ENCODE measurements at regions not wholly inside any gene's neighbourhood (a gene's known extent, or its start where the extent isn't known, plus 50 kb on each side); places are given as distances from the start of the nearest gene placed in this dataset.

DNA sequence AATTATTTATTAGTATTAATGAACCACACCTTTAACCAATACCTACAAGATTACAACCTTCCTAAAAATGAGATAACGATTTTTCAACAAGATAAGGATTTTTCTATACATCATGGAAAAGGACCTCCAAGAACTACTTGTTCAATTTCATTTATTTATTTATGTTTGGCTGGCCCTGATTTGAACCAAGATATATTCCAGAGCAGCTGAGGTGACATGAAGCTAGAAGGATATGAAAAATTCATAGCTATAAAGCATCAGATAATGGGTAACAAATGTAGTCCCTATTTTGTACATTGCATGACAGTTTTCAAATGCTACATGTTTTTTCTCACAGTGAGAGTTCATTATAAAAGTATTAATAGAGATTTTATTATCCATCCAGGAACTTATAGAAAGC lies 798.5 kb upstream of the ARRDC3 start:
- TF ChIP-seq, protein P1, sequence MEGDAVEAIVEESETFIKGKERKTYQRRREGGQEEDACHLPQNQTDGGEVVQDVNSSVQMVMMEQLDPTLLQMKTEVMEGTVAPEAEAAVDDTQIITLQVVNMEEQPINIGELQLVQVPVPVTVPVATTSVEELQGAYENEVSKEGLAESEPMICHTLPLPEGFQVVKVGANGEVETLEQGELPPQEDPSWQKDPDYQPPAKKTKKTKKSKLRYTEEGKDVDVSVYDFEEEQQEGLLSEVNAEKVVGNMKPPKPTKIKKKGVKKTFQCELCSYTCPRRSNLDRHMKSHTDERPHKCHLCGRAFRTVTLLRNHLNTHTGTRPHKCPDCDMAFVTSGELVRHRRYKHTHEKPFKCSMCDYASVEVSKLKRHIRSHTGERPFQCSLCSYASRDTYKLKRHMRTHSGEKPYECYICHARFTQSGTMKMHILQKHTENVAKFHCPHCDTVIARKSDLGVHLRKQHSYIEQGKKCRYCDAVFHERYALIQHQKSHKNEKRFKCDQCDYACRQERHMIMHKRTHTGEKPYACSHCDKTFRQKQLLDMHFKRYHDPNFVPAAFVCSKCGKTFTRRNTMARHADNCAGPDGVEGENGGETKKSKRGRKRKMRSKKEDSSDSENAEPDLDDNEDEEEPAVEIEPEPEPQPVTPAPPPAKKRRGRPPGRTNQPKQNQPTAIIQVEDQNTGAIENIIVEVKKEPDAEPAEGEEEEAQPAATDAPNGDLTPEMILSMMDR (IDR thresholded peaks at IDR 0.05): no peak

DNA sequence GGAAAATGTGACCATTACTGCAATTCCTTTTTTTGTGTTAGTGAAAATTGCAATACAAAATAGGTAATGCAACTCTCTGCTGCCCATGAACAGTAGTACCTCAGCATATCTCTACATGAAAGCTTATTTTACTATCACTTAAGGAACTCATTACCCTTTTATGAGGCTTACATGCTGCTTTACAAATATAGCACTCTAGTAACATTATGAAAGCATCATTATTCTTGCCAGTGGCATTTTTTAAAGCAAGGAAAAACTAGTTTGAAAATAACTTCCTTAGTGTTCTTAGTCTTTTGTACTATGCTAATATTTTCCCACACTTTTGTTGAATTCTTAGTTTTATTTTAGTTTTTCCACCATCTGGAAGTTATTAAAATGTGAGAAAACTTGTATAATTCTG lies 797.3 kb upstream of the ARRDC3 start:
- TF ChIP-seq, protein P1 (IDR thresholded peaks at IDR 0.05): no peak
- H3K4me3 ChIP-seq: no peak overlapping the region
- no peak for DNase-seq (ENCODE audit: low spot score)
- H3K27ac ChIP-seq: no peak overlapping the region

More for the DNA sequence above, 798.5 kb upstream of the ARRDC3 start:
- no peak overlapping the region for H3K4me3 ChIP-seq
- H3K27ac ChIP-seq: no peak overlapping the region
- DNase-seq (ENCODE audit: low spot score): no peak

DNA sequence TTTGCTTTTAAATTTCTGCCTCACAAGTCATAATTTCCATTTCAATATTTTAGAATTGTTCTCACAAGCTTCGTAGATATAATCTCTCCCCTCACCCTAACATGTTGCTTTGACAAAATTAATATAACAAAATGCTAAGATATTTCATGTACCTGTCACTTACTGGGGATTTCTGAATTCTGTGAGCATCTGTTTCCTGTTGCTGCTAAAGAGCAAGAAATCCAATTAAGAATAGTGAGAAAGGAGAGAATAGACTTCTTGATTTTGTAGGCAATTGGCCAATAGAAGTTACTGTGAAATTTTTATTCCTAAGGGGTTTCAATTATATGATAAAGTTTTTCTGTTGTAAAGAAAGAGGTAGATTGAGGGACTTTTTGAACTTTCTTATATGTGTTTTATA lies 796.5 kb upstream of the ARRDC3 start:
- TF ChIP-seq, protein P1 (IDR thresholded peaks at IDR 0.05): no peak
- Histone ChIP-seq H3K4me3 (no peak overlapping the region), H3K27ac (no peak overlapping the region)
- DNase-seq (ENCODE audit: low spot score): no peak

DNA sequence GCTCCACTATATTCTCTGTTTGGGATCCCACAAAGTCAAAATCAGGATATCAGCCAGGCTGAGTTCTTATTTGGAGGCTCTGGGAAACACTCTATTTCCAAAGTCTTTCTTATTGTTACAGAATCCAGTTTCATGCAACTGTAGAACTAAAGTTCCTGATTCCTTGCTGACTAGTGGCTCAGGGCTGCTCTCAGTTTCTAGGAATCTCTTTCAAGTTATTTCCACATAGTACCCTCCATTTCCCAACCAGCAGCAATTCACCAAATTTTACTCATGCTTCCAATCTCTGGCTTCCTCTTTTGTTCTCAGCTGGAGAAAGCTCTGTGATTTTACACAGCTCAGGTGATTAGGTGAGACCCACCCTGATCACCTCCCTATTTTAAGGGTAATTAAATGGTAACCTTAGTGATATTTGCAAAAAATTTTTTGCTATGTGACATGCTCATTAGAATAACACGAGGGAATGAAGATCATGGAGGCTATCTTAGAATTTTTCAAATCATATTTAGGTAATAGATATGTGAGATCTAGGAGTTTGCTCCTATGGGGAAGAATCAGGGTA lies 794.9 kb upstream of the ARRDC3 start:
- no peak for DNase-seq (ENCODE audit: low spot score)
- H3K4me3 ChIP-seq: no peak overlapping the region
- TF ChIP-seq, protein P1 (IDR thresholded peaks at IDR 0.05): no peak
- H3K27ac ChIP-seq: no peak overlapping the region

DNA sequence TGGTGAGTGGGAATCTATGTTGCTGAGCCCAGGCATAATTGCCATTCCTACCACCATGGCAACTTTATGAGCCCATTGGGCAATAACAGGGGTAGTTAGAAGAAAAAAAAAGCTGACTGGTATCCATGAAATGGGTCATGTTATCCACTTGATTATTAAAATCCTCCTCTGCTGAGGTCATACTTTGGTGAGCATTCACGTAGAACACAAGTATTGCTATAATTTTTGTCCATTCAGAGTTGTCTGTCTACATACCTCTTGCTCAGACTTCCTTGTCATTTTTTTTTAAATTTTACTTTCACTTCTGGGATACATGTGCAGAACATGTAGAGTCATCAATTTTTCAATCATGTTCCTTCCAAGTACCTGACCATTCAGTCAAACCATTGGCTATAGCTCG lies 780.8 kb upstream of the ARRDC3 start:
- H3K4me3 ChIP-seq: no peak overlapping the region
- no peak overlapping the region for H3K27ac ChIP-seq
- DNase-seq (ENCODE audit: low spot score): no peak
- TF ChIP-seq, protein P1 (IDR thresholded peaks at IDR 0.05): no peak

DNA sequence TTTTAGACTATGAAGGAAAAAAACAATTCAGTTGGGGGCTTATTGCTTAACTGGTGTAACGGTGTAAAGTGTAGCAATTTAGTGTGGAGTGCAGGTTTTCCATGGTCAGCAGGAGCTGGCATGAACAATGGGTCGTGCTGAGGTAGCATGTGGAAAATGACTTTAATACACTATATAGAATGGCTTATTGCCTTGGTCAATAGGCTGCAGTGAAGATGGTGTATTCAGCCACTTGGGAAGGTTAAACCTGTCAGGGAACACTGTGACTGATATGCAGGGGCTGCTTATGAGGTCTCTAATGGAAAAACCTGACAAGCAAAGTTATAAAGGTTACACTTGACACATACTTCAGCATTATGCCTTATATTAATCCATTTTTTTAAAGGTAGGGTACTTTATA lies 764.7 kb upstream of the ARRDC3 start:
- no peak overlapping the region for H3K4me3 ChIP-seq
- TF ChIP-seq, protein P1 (IDR thresholded peaks at IDR 0.05): no peak
- no peak for DNase-seq (ENCODE audit: low spot score)

DNA sequence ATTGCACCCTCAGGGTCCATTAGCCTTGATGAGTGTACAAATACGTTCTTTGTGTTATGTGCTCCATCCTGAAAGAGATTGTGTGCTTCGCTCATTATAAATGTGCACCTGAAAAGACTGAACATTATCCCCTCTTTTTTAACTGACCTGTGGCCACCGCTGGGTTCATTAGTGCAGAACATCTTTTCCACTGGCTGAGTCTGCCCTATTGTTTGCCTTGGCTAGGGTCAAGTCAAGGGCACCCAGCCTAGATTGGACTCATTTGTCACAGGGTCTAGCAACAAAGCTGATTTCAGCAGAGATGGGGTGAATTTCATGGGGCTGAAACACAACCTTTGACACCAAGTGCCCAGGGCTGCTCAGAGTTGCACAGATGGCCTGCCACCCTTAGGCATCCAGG lies 764.1 kb upstream of the ARRDC3 start:
- TF ChIP-seq, protein P1 (IDR thresholded peaks at IDR 0.05): no peak
- no peak overlapping the region for H3K27ac ChIP-seq
- no peak for DNase-seq (ENCODE audit: low spot score)
- no peak overlapping the region for H3K4me3 ChIP-seq

More for the DNA sequence above, 764.7 kb upstream of the ARRDC3 start:
- H3K27ac ChIP-seq: no peak overlapping the region
